VCaP (cell line): ENCODE measurements at regions not wholly inside any gene's neighbourhood (a gene's known extent, or its start where the extent isn't known, plus 50 kb on each side); places are given as distances from the start of the nearest gene placed in this dataset.
"Not testable (repeated sequence)": the region's sequence is repeated elsewhere in the genome, so short reads cannot be mapped to it uniquely, and the experiment has no call there.

Experiments used
- H3K27ac ChIP-seq: fragments of 450-650 bp; 2 replicates; pipeline ENCODE4 v1.5.1; 2017
- TF ChIP-seq, protein P1 (sequence below): fragments of 450-650 bp; conservative IDR thresholded peaks from 2 replicates; pipeline ENCODE4 v1.5.1; 2017; ENCODE audit warnings: mild to moderate bottlenecking, moderate library complexity

DNA sequence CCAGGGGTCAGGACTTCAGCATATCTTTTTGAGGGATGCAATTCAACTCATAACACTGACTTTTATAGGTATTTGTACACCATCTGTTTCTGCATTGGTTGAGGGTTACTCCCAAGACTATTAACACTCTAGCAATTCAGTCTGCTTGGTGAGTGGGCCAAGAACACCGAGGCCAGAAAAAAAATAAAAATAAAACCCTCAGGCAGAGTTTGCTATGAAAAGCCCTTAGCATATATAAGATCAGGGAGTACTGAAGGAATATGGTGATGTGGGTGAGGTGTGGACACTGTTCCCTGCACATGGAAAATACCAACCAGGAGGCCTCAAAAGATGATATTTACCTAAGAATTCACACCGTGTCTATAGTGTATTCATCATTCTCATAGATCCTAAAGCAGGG is 383.2 kb upstream of the UBE2E3 start:
- H3K27ac ChIP-seq: no peak overlapping the region
- TF ChIP-seq, protein P1, sequence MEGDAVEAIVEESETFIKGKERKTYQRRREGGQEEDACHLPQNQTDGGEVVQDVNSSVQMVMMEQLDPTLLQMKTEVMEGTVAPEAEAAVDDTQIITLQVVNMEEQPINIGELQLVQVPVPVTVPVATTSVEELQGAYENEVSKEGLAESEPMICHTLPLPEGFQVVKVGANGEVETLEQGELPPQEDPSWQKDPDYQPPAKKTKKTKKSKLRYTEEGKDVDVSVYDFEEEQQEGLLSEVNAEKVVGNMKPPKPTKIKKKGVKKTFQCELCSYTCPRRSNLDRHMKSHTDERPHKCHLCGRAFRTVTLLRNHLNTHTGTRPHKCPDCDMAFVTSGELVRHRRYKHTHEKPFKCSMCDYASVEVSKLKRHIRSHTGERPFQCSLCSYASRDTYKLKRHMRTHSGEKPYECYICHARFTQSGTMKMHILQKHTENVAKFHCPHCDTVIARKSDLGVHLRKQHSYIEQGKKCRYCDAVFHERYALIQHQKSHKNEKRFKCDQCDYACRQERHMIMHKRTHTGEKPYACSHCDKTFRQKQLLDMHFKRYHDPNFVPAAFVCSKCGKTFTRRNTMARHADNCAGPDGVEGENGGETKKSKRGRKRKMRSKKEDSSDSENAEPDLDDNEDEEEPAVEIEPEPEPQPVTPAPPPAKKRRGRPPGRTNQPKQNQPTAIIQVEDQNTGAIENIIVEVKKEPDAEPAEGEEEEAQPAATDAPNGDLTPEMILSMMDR: no peak

DNA sequence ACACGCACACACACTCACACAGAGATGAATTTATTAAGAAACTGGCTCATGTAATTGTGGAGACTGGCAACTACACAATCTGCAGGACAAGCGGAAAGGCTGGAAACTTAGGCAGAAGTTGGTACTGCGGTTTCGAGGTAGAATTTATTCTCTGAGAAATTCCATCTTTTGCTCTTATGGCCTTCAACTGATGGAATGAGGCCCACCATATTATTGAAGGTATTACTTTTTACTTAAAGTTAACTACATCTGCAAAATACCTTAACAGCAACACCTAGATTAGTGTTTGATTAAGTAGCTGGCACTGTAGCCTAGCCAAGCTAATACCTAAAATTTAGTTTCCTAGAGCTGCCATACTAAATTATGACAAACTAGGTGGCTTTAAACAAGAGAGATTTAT is 384.0 kb upstream of the UBE2E3 start:
- no peak overlapping the region for H3K27ac ChIP-seq
- TF ChIP-seq, protein P1: no peak

DNA sequence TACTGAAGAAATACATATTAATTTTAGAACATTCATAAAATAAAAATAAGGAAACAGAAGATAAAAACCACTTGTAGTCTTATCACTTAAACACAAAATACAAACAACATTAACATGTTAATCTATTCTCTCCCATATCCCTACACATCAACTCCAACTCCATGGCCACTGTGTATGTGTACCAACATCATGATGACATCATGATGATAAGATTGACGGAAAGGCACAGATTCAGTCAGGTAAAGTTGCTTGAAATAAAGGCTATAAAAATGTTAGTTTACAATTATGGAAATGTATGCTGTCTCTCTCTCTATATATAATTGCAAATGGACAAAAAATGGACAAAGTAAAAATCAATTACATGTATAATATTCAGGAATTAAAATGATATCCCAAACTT is 388.5 kb upstream of the UBE2E3 start:
- no peak overlapping the region for H3K27ac ChIP-seq
- TF ChIP-seq, protein P1: no peak

DNA sequence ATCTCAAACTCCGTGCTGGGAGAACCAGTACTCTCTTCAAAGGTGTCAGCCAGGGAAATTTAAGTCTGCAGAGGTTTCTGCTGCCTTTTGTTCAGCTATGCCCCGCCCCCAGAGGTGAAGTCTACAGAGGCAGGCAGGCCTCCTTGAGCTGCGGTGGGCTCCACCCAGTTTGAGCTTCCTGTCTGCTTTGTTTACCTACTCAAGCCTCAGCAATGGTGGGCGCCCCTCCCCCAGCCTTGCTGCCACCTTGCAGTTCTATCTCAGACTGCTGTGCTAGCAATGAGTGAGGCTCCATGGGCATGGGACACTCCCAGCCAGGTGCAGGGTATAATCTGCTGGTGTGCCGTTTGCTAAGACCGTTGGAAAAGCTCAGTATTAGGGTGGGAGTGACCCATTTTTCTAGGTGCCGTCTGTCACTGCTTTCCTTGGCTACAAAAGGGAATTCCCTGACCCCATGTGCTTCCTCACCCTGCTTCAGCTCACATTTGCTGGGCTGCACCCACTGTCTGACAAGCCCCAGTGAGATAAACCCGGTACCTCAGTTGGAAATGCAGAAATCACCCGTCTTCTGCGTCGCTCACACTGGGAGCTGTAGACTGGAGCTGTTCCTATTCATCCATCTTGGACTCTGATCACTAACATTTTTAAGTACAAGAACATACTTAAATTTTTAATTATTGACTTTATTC is 389.2 kb upstream of the UBE2E3 start:
- not testable (repeated sequence) for H3K27ac ChIP-seq

DNA sequence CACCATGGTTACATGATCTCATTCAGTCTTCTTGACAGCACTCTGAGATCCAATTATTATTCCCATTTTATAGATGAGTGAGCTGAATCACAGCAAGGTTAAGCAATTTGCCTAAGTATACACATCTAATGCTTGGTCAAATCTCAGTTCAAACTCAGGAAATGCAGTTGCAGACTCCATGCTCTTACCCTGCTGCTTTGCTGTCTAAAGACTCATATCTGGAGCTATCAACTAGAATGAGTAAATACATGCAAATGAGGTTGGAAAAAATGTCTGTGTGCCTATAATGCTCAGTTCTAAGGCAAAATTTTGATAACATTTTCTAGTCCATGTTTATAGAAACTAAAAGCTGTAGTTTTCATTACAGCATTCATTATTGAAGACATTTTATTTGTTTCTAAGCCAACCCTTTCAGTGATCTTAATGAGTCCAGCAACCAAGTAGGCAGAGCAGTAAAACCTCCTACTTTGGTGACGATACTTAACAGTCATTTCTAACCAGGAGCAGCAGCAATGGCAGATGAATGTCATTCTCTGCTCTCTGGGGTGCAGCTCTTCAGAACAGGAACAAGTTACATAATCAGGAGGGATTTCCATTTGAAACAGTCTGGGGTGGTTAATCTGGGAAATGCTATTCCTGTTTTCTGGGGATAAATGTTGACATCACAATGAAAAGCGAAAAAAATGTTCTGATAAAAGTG is 396.8 kb upstream of the UBE2E3 start:
- H3K27ac ChIP-seq: no peak overlapping the region
- TF ChIP-seq, protein P1: no peak

DNA sequence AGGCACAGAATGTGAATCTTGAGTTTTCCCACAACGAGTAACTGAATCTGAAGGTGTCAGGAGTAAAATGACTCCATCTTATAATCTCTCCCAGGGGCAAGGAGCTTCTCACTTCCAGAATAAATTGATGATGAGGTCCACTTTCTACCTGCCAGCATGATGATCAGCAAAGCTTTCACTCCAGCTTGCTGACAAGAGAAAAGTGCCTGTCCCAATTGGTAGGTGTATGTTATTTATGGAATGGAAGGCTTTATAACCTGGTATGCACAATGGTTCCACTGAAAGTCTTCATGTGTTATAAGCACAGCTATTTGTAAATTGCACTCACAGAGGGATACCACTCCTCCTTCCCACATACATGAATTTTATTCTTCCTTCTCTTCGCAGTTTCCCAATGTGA is 401.0 kb upstream of the UBE2E3 start:
- TF ChIP-seq, protein P1: no peak
- H3K27ac ChIP-seq: no peak overlapping the region

DNA sequence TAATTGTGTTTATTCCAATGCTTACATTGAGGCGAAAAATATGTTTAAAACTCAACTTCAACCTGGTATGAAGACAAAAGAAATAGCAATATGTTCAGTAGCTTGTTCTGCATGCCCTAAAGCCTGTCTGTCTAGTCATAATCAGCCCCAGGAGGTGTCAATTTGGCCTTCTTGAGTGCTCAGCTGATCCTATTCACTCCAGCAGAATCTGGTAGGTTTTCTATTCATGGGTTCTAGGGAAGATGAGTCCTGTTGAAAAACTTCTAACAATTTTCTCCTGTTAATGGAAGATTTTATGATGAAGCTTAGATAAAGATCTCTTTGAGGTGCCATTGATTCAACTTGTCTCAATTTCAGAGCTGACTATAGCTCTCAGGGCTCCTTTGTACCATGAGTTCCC is 402.0 kb upstream of the UBE2E3 start:
- no peak overlapping the region for H3K27ac ChIP-seq
- TF ChIP-seq, protein P1: no peak

DNA sequence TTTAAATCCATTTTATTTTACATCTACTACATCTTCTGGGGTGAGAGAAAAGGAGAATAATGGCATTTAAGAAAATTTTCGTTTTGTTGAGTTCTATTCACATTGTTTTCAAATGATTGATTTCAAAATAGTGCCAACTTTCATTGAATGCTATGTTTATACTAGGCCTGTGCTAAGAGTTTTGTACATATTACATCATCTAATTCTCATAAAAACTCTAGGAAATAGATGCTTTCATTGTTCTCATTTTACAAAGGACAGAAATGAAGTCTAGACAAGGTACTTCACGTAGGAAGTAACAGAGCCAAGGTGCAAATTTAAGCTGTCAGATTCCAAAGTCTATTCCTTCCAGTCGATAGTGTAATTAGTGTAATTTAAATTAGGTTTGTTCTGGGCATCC is 402.8 kb upstream of the UBE2E3 start:
- no peak overlapping the region for H3K27ac ChIP-seq
- TF ChIP-seq, protein P1: no peak
